Stomach (tissue), 8 donors: ENCODE measurements at regions not wholly inside any gene's neighbourhood (a gene's known extent, or its start where the extent isn't known, plus 50 kb on each side); places are given as distances from the start of the nearest gene placed in this dataset.

Source experiments
- DNase-seq, 2 donors: peaks; one replicate each; pipeline versions ENCODE4 v3.0.0 to v3.0.0-alpha.2; 2013 to 2019
- H3K27ac ChIP-seq, 5 donors: fragments of 200-600 bp in 4 of 5; sonication (generic) in 4 of 5; one replicate each; pipeline ENCODE4 v1.5.1; 2013 to 2019; ENCODE audit warnings: mild to moderate bottlenecking in 1 of 5, moderate library complexity in 1 of 5
- H3K27me3 ChIP-seq, 3 donors: fragments of 200-600 bp; sonication (generic); one replicate each; pipeline ENCODE4 v1.5.1; 2017 to 2019; ENCODE audit warnings: mixed run types in 1 of 3
- H3K36me3 ChIP-seq, 4 donors: fragments of 200-600 bp; sonication (generic); 1 replicate in 3 of 4; 2 replicates in 1 of 4; pipeline ENCODE4 v1.5.1; 2016 to 2019
- H3K4me1 ChIP-seq, 4 donors: fragments of 200-600 bp; sonication (generic); one replicate each; pipeline ENCODE4 v1.5.1; 2016 to 2019
- H3K4me3 ChIP-seq, 4 donors: fragments of 200-600 bp; sonication (generic) in 3 of 4; one replicate each; pipeline ENCODE4 v1.5.1; 2016 to 2019; ENCODE audit warnings: mild to moderate bottlenecking in 1 of 4
- H3K9me3 ChIP-seq, 4 donors: fragments of 200-600 bp; sonication (generic); one replicate each; pipeline ENCODE4 v1.5.1; 2016 to 2019
- EP300 ChIP-seq: sonication (generic); formaldehyde crosslinking; IDR thresholded peaks from one replicate; pipeline ENCODE4 v1.6.1; 2017; ENCODE audit warnings: antibody characterized with exemption
- POLR2A ChIP-seq, 4 donors: fragments of 450-650 bp; IDR thresholded peaks; one replicate each; pipeline ENCODE4 v1.6.1; 2016; ENCODE audit warnings: antibody characterized with exemption in 4 of 4, control low read depth in 2 of 4, mild to moderate bottlenecking in 1 of 4, moderate library complexity in 1 of 4
- POLR2AphosphoS5 ChIP-seq, 3 donors: sonication (generic); formaldehyde crosslinking; IDR thresholded peaks; one replicate each; pipeline ENCODE4 v1.6.1; 2016; ENCODE audit warnings: antibody characterized with exemption in 3 of 3
- WGBS, 5 donors: extraction: QIAGEN DNeasy Blood & Tissue Kit in 3 of 5; methylation state at CpG; one replicate each; pipeline versions ENCODE4 v1.1.5 to v1.1.7; 2013 to 2018; 5-methylcytosine and 5-hydroxymethylcytosine counted together
- intact Hi-C: fragments of 100-400 bp; cut with DNase I; formaldehyde crosslinking; loops from one replicate; pipeline ENCODE4 v1.15.1; 2023; ENCODE audit warnings: low total_unique reads
- TF ChIP-seq, protein P1 (sequence below), 7 experiments: fragments of 450-650 bp in 4 of 7; fragments of 200-600 bp in 3 of 7; sonication (generic) in 3 of 7; IDR thresholded peaks; one replicate each; pipeline ENCODE4 v1.5.1; 2016 to 2019; ENCODE audit warnings: antibody characterized with exemption in 7 of 7, control low read depth in 2 of 7, mild to moderate bottlenecking in 1 of 7
- donor health status: healthy with polysubstance abuse.
- donor health status: Bipolar disorder and iron deficiency.
- donor health status: healthy.

DNA sequence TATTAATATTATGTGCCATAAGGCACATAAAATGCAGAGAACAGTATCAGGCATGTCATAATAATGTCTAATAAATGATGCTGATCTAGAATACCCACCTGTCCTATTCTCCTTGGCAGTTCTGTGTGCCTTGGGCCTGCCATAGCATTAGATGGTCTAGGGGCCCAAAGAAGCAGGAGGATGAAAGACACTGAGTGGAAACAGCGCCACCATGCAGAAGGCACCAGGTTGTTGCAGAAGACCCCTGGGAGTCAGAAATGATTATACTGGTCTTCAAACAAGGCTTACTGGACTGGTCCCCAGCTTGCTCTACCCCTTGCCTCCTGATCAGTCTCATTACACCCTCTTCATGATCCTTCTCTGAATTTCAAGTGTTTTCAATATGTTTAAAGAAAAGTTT lies 353.3 kb downstream of the GRIN2B start:
- 80 to 96% (median 87%) methylated on average over 1 of the region's 1 CpG for WGBS, 5 donors
- no peaks in the 10 kb centered on the region for H3K9me3 ChIP-seq
- TF ChIP-seq, protein P1, sequence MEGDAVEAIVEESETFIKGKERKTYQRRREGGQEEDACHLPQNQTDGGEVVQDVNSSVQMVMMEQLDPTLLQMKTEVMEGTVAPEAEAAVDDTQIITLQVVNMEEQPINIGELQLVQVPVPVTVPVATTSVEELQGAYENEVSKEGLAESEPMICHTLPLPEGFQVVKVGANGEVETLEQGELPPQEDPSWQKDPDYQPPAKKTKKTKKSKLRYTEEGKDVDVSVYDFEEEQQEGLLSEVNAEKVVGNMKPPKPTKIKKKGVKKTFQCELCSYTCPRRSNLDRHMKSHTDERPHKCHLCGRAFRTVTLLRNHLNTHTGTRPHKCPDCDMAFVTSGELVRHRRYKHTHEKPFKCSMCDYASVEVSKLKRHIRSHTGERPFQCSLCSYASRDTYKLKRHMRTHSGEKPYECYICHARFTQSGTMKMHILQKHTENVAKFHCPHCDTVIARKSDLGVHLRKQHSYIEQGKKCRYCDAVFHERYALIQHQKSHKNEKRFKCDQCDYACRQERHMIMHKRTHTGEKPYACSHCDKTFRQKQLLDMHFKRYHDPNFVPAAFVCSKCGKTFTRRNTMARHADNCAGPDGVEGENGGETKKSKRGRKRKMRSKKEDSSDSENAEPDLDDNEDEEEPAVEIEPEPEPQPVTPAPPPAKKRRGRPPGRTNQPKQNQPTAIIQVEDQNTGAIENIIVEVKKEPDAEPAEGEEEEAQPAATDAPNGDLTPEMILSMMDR (IDR thresholded peaks at IDR 0.05), result no peak
- TF ChIP-seq POLR2A (IDR thresholded peaks at IDR 0.05) (no peak), POLR2AphosphoS5 (IDR thresholded peaks at IDR 0.05) (no peak), EP300 (no peak)
- no peaks in the 10 kb centered on the region for H3K4me1 ChIP-seq
- H3K36me3 ChIP-seq, result no peaks in the 10 kb centered on the region
- H3K27me3 ChIP-seq, result no peaks in the 10 kb centered on the region
- intact Hi-C loops, result no loop called here
- H3K27ac ChIP-seq, result no peak overlapping the region
- no peak overlapping the region for H3K4me3 ChIP-seq
- DNase-seq, result no peak

DNA sequence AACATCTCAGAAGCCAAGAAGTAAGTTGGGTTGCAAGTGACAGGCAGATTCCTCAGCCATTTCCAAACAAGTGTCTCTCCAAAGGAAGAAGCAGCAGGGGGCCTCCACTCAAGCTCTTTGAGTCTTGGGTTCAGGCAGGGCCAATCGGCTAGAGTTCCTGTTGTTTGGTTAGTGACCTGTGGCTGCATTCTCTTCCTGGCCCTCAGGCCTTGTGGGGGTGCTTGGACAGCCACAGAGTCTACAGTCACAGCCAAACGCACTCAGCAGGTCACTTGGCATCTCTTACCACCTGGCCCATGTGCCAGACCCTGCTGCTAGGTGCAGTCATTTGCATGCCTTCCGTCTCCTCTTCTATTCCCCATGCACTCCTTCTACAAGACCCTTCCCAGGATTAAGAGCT lies 353.9 kb downstream of the GRIN2B start:
- Histone ChIP-seq H3K4me1 (no peaks in the 10 kb centered on the region), H3K27ac (no peak overlapping the region), H3K36me3 (no peaks in the 10 kb centered on the region), H3K4me3 (no peak overlapping the region), H3K27me3 (no peaks in the 10 kb centered on the region), H3K9me3 (no peaks in the 10 kb centered on the region)
- intact Hi-C loops, result no loop called here
- TF ChIP-seq POLR2AphosphoS5 (IDR thresholded peaks at IDR 0.05), result no peak
- TF ChIP-seq EP300, result no peak
- TF ChIP-seq, protein P1 (IDR thresholded peaks at IDR 0.05), result no peak
- TF ChIP-seq POLR2A (IDR thresholded peaks at IDR 0.05), result no peak
- DNase-seq, result no peak
- 56 to 90% (median 84%) methylated on average over 3 of the region's 3 CpGs for WGBS, 5 donors

DNA sequence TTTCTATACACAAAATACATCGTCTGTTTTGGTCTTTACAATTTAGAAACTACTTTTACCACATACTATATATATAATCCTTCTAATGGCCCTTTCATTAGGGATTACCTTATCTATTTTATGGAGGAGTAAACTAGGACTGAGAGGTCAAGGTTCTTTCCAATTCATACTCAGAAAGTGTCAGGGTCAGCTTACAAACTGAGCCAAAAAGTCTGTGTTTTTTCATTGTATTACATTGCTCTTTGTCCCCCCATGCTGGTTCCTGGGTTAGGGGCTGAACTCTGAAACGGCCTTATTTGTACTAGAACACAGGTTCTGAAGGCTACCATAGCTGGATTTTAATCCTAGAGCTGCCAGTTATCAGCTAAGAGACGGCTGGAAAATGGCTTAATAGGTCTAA lies 368.1 kb downstream of the GRIN2B start:
- DNase-seq, result no peak
- no peak for TF ChIP-seq EP300
- no peak for TF ChIP-seq POLR2A (IDR thresholded peaks at IDR 0.05)
- no peak for TF ChIP-seq POLR2AphosphoS5 (IDR thresholded peaks at IDR 0.05)
- TF ChIP-seq, protein P1 (IDR thresholded peaks at IDR 0.05), result no peak
- Histone ChIP-seq H3K9me3 (no peaks in the 10 kb centered on the region), H3K4me1 (no peaks in the 10 kb centered on the region), H3K4me3 (no peak overlapping the region), H3K36me3 (no peaks in the 10 kb centered on the region), H3K27ac (no peak overlapping the region), H3K27me3 (no peaks in the 10 kb centered on the region)
- WGBS, 5 donors, result 58 to 80% (median 72%) methylated on average over 3 of the region's 3 CpGs
- intact Hi-C loops, result no loop called here

DNA sequence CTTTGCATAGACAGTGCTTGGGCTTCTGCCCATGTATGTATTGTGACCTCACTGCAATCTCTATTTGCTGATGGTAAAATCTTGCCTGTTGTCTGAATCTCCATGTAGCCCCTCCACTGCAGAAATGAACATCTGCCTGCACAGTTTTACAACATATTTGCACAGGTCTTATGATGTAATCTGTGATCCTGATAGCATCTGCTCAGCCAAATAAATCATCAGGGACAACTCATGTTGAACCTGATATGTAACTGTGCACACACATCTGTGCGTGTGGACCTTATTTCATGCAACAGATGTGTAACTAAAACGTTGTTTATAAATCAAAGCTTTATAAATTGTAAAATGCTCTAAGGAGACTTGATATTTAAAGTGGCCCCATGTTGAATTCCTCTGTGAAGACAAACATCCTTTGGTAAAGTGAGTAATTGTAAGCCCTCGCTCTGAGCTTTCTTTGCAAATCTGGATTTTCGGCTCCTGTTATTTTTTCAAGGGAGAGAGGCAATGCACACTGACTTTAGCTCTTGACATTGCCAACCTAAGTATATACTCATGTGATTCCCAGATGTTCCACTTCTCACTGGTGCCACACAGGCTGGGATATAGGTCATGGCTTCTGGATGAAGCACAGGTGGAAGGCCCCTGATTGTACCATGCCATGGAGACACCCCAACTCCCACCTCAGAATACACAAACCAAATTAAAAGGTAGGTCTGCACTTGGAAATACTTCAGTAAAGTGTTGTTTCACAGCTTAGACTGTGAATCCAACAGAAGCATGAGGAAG lies 371.3 kb downstream of the GRIN2B start:
- Histone ChIP-seq H3K4me1 (no peaks in the 10 kb centered on the region), H3K4me3 (no peak overlapping the region), H3K9me3 (no peaks in the 10 kb centered on the region), H3K36me3 (no peaks in the 10 kb centered on the region), H3K27me3 (no peaks in the 10 kb centered on the region), H3K27ac (no peak overlapping the region)
- no peak for DNase-seq
- 53 to 73% (median 67%) methylated on average over 4 of the region's 4 CpGs for WGBS, 5 donors
- TF ChIP-seq EP300 (no peak), POLR2A (IDR thresholded peaks at IDR 0.05) (no peak), POLR2AphosphoS5 (IDR thresholded peaks at IDR 0.05) (no peak)
- TF ChIP-seq, protein P1 (IDR thresholded peaks at IDR 0.05), result no peak
- intact Hi-C loops, result no loop called here
